GM12874 (cell line): ENCODE measurements at regions not wholly inside any gene's neighbourhood (a gene's known extent, or its start where the extent isn't known, plus 50 kb on each side); places are given as distances from the start of the nearest gene placed in this dataset.

Experiments used
- TF ChIP-seq, protein P1 (sequence below): IDR thresholded peaks from 2 replicates; pipeline ENCODE4 v1.5.1; 2011; ENCODE audit warnings: low read depth, mild to moderate bottlenecking, control low read depth, low read length, moderate library complexity; ENCODE audit not compliant: insufficient read depth

DNA sequence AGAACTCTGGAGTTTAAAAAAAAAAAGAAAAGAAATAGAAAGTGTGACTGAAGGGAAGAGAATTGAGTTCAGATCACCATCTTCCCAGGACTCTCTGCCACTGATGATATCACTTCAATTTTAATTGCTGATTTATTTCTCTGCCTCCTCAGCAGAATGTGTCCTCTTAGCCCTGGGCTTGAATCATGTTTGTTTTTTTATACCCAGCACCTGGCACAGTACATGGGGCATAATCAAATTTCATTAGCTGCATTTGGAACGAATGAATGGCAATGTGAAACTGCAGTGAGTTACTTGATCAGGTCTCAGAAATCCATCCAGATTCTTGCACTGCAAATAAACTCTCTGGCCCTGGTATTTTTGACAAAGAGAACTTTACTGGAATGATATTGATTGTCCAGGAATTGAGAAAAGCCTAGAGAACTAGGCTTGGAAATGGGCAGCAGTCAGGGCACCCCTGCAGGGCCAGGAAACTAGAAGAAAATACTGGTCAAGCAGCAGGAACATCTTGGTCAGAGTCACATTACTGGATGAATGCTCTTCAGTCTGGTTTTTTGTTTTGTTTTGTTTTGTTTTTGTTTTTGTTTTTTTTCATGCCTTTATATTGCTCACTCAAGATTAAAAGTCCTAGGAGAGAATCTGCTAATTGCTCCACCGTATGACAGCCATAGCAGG is 103.8 kb upstream of the FAM78B start:
- TF ChIP-seq, protein P1, sequence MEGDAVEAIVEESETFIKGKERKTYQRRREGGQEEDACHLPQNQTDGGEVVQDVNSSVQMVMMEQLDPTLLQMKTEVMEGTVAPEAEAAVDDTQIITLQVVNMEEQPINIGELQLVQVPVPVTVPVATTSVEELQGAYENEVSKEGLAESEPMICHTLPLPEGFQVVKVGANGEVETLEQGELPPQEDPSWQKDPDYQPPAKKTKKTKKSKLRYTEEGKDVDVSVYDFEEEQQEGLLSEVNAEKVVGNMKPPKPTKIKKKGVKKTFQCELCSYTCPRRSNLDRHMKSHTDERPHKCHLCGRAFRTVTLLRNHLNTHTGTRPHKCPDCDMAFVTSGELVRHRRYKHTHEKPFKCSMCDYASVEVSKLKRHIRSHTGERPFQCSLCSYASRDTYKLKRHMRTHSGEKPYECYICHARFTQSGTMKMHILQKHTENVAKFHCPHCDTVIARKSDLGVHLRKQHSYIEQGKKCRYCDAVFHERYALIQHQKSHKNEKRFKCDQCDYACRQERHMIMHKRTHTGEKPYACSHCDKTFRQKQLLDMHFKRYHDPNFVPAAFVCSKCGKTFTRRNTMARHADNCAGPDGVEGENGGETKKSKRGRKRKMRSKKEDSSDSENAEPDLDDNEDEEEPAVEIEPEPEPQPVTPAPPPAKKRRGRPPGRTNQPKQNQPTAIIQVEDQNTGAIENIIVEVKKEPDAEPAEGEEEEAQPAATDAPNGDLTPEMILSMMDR = no peak

DNA sequence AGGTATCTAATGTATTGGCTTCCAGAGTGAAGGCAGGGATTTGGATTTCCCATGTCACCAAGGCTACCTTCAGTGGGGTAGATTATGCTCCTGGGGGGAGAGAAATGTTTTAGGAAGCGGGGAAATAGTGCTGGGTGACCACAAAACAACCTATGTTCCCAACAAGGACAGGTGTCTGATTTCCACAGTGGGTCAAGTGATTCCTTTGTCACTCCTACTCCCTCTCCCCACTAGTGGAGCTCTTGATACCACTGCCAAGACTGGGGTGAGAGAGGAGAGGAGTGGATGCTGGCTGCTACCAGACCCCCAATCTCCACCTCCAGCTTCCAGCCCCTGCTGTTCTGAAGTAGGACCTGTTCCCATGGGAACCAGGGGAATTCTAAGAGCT is 104.3 kb upstream of the FAM78B start:
- TF ChIP-seq, protein P1 = no peak

DNA sequence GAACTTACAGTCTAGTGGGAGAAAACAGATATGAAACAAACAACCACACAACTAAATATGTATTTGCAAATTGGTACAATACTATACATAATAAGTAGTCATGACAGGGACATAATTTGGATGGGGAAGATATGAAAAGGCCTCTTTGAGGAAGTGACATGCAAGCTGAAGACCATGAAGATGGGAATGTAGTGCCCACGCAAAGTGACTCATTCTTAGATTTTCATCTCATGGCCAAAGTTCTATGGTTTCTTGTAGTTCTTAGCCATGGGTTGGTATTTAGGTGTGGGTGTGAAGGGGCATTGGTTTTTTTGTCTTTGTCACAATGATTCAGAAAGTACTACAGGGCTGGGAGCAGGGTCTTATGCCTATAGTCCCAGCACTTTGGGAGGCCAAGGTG is 105.4 kb upstream of the FAM78B start:
- TF ChIP-seq, protein P1 = no peak

DNA sequence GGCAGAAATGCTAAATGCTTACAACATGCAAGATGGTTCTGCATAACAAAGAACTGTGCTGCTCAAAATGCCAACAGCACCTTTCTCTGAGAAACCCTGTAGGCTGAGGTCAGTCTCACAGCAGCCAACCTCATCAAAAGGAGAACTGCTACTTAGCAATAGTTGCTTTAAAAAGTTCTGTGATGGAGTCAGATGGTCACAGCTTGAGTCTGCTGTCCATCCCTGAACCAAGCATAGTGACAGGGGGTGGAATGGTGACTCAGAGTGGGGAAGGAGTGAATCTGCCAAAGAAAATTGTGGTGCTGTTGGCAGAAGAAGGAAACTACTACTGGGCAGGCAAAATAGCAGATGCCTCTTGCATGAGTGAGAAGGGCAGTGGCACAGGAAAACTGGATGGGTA is 106.0 kb upstream of the FAM78B start:
- TF ChIP-seq, protein P1 = no peak

DNA sequence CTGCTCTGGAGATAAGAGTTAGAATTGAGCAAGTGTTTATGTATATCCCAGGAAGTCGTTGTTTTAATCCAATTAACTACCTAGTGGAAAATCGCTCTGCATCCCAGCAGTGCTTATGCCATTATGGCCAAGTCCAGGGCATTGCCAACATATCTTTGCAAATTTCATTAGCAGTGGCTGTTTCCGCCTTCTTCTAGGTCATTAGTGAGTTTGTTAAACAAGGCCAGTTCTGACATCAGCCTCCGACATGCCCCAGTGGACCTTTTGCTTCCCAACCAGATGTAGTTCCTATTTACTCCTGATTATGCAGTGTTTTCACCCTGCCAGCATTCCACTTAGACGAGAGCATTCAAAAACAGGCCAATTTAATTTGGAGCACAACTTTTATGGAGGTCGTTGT is 106.8 kb upstream of the FAM78B start:
- TF ChIP-seq, protein P1 = no peak

DNA sequence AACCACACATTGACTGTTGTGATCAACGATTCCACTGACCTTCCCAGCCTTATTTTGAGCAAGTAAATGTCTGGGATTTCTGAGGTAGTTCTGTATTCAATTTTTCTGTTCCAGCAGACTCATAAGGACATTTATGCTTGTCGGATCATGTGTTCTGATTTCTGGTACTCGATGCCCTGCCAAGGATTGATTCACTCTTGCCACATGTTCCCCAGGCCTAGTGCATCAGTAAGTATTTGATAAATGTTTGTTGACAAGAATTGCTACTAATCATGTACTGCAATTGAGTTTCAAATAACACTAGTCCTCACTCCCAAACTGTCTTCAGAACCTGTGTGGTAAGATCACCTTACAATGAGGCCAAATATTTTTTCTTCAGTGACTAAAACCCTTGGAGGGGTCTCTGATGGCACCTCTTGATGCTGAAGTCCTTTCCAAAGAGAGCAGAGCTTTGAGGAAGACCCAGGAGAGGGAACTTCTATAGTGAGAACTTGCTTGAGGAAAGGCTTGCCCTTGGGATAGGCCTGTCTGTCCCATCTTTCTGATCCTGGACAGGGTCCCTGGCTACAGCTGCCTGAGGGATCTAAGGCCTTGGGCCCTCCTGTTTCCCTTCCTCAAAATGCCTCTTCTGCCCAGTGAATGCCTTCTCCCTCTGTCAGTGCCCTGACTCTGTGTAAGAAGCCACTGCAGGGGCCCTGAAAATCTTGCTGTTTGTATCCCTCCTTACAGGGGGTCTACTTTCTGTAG is 115.8 kb upstream of the FAM78B start:
- TF ChIP-seq, protein P1 = no peak

DNA sequence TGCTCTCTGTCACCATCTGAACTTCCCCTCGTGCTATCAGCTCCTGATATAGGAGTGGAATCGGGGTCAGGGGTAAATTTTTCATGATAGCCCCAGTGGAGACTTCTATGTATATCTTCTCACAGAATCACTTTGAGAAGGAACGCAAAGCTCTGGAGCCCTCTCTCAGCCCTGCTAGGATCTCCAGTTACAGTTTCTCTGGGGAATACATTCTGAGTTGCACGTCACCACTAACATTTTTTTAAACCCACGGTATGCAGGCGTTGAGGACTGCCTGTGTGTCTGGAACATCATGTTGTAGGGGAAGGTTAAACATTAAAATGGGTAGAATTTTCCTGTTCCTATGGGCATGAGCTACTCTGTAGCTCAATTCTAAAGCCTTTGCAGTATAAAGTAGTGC is 116.4 kb upstream of the FAM78B start:
- TF ChIP-seq, protein P1 = no peak
